ENCODE measurements at regions not wholly inside any gene's neighbourhood (a gene's known extent, or its start where the extent isn't known, plus 50 kb on each side); places are given as distances from the start of the nearest gene placed in this dataset.

- TF ChIP-seq CTCF (IDR thresholded peaks at IDR 0.05) (no peak), EP300 (IDR thresholded peaks at IDR 0.05) (no peak), POLR2A (IDR thresholded peaks at IDR 0.05; ENCODE audit: low read depth) (no peak), POLR2AphosphoS5 (IDR thresholded peaks at IDR 0.05) (no peak)
These were observed 182.7 kb downstream of the SMC2 start for GRCh38 chr9:104276709-104277245.
